HepG2 (cell line): ENCODE measurements at regions not wholly inside any gene's neighbourhood (a gene's known extent, or its start where the extent isn't known, plus 50 kb on each side); places are given as distances from the start of the nearest gene placed in this dataset.

Experiments
- ATAC-seq: fragments of 200-7000 bp; cut with Tn5 transposase; 3 replicates; pipeline ENCODE4 v1.9.1; 2020; ENCODE audit warnings: mild to moderate bottlenecking, moderate library complexity
- BruUV-seq: library from RNA; stranded (reverse); fragments of 400-500 nt; replicated peaks from 2 replicates; lab custom pipeline; 2021; lab: Mats Ljungman, UMichigan
- CTCF ChIA-PET: fragments of 300-600 bp; formaldehyde crosslinking; extraction: SDS; loops from one replicate; lab custom pipeline; 2021; ENCODE audit warnings: low total read pairs, inconsistent platforms, low intra/inter-chr PET ratio; lab: Yijun Ruan, JAX
- POLR2A ChIA-PET: fragments of 350-600 bp; sonication (Branson Sonifier 250); formaldehyde crosslinking; loops from one replicate; lab custom pipeline; 2020; ENCODE audit warnings: antibody characterized with exemption, inconsistent platforms; lab: Yijun Ruan, JAX
- DNase-seq: peaks from one replicate; pipeline ENCODE4 v3.0.0-alpha.2; 2015; ENCODE audit warnings: low spot score
- FAIRE-seq: peaks from 3 replicates; lab custom pipeline; 2011; peaks lifted over from hg19 to GRCh38; lab: Jason Lieb, UNC
- H2AFZ ChIP-seq: one replicate; pipeline ENCODE4 v1.6.1; 2011; ENCODE audit warnings: low read length, inconsistent platforms
- H3K27ac ChIP-seq: fragments of 300-600 bp; 3 replicates; pipeline ENCODE4 v1.8.0; 2011; ENCODE audit warnings: mixed run types, mild to moderate bottlenecking, mixed read lengths, low read length, inconsistent platforms; ENCODE audit not compliant: insufficient read depth; ENCODE audit errors: extremely low read length
- H3K27me3 ChIP-seq, 2 experiments: fragments of 200-600 bp in 1 of 2; 2 replicates in 1 of 2; 3 replicates in 1 of 2; pipeline versions ENCODE4 v1.6.0 to v1.8.0; 2011; ENCODE audit warnings: low read length in 2 of 2, mild to moderate bottlenecking in 2 of 2, moderate library complexity in 2 of 2, inconsistent platforms in 1 of 2; ENCODE audit not compliant: insufficient read depth in 2 of 2, control insufficient read depth in 1 of 2
- H3K36me3 ChIP-seq, 2 experiments: fragments of 200-600 bp in 1 of 2; replicated peaks in 1 of 2; 2 replicates in 1 of 2; 3 replicates in 1 of 2; pipeline versions ENCODE4 v1.5.1 to v1.8.0; 2011; ENCODE audit warnings: low read length in 2 of 2, inconsistent platforms in 1 of 2; ENCODE audit not compliant: insufficient read depth in 2 of 2, control insufficient read depth in 1 of 2
- H3K4me1 ChIP-seq: 2 replicates; pipeline ENCODE4 v1.5.1; 2012; ENCODE audit warnings: low read length, inconsistent platforms; ENCODE audit not compliant: insufficient read depth
- H3K4me2 ChIP-seq: 2 replicates; pipeline ENCODE4 v1.6.0; 2011; ENCODE audit warnings: low read depth, low read length, inconsistent platforms
- H3K4me3 ChIP-seq, 3 experiments: fragments of 200-600 bp in 1 of 3; sonication (generic), shearing (Covaris generic) in 1 of 3; replicated peaks in 1 of 3; 2 replicates each; pipeline ENCODE4 v1.5.1; 2011 to 2016; ENCODE audit warnings: low read length in 3 of 3, inconsistent platforms in 2 of 3, low read depth in 2 of 3, mild to moderate bottlenecking in 2 of 3, control low read depth in 1 of 3, mixed read lengths in 1 of 3; ENCODE audit not compliant: insufficient read depth in 1 of 3
- H3K79me2 ChIP-seq: one replicate; pipeline ENCODE4 v1.6.1; 2011; ENCODE audit warnings: low read length, inconsistent platforms; ENCODE audit not compliant: insufficient read depth
- H3K9ac ChIP-seq: 2 replicates; pipeline ENCODE4 v1.6.0; 2011; ENCODE audit warnings: mild to moderate bottlenecking, low read depth, low read length, inconsistent platforms; ENCODE audit not compliant: insufficient read depth
- H3K9me3 ChIP-seq: 2 replicates; pipeline ENCODE4 v1.5.1; 2012; ENCODE audit warnings: mild to moderate bottlenecking, low read length
- H4K20me1 ChIP-seq: 2 replicates; pipeline ENCODE4 v1.6.0; 2011; ENCODE audit warnings: inconsistent platforms, mild to moderate bottlenecking, low read length, moderate library complexity; ENCODE audit not compliant: insufficient read depth
- FOXA1 ChIP-seq, 2 experiments: fragments of 450-650 bp in 1 of 2; sonication (generic) in 1 of 2; formaldehyde crosslinking in 1 of 2; IDR thresholded peaks; 2 replicates each; pipeline versions ENCODE4 v1.4.0 to v1.6.1; 2016 to 2020; ENCODE audit warnings: missing genetic modification reagents in 1 of 2
- GMEB1 ChIP-seq: sonication (generic); formaldehyde crosslinking; IDR thresholded peaks from 2 replicates; pipeline ENCODE4 v1.5.1; 2020; ENCODE audit warnings: missing genetic modification reagents, mild to moderate bottlenecking, borderline replicate concordance
- KLF13 ChIP-seq: sonication (generic); formaldehyde crosslinking; IDR thresholded peaks from 2 replicates; pipeline ENCODE4 v1.4.0; 2020; ENCODE audit warnings: mild to moderate bottlenecking, missing genetic modification reagents
- MTF1 ChIP-seq: sonication (generic); formaldehyde crosslinking; IDR thresholded peaks from 2 replicates; pipeline ENCODE4 v1.5.0; 2020; ENCODE audit warnings: missing genetic modification reagents
- NFYB ChIP-seq: sonication (generic); formaldehyde crosslinking; IDR thresholded peaks from 2 replicates; pipeline ENCODE4 v1.4.0; 2020; ENCODE audit warnings: missing genetic modification reagents
- NR0B2 ChIP-seq: sonication (generic); formaldehyde crosslinking; IDR thresholded peaks from 2 replicates; pipeline ENCODE4 v1.4.0; 2020; ENCODE audit warnings: mild to moderate bottlenecking, missing genetic modification reagents
- RELA ChIP-seq: sonication (generic); formaldehyde crosslinking; IDR thresholded peaks from 2 replicates; pipeline ENCODE4 v1.4.0; 2020; ENCODE audit warnings: missing genetic modification reagents
- RFX5 ChIP-seq: IDR thresholded peaks from 2 replicates; pipeline ENCODE4 v1.6.1; 2011; ENCODE audit warnings: low read depth, low read length, improper control_type of control experiment
- RXRA ChIP-seq: sonication (generic); formaldehyde crosslinking; IDR thresholded peaks from 2 replicates; pipeline ENCODE4 v1.5.1; 2020; ENCODE audit warnings: missing genetic modification reagents
- SMARCE1 ChIP-seq: fragments of 450-650 bp; IDR thresholded peaks from 2 replicates; pipeline ENCODE4 v1.6.1; 2017; ENCODE audit warnings: borderline replicate concordance
- YY1 ChIP-seq: IDR thresholded peaks from 2 replicates; pipeline ENCODE4 v1.6.1; 2011; ENCODE audit warnings: low read length, low read depth, moderate library complexity, mild to moderate bottlenecking; ENCODE audit not compliant: insufficient read depth, insufficient replicate concordance
- ZNF607 ChIP-seq: sonication (generic); formaldehyde crosslinking; IDR thresholded peaks from 2 replicates; pipeline ENCODE4 v1.5.1; 2020; ENCODE audit warnings: missing genetic modification reagents, mild to moderate bottlenecking, borderline replicate concordance
- ZNF687 ChIP-seq: sonication (generic); formaldehyde crosslinking; IDR thresholded peaks from 2 replicates; pipeline ENCODE4 v1.5.1; 2020; ENCODE audit warnings: mild to moderate bottlenecking, missing genetic modification reagents, moderate library complexity
- WGBS: methylation state at CpG from one replicate; pipeline ENCODE4 v1.1.6; 2017; ENCODE audit warnings: low lambda C conversion rate; 5-methylcytosine and 5-hydroxymethylcytosine counted together
- in situ Hi-C: cut with HindIII; loops from 2 replicates; pipeline ENCODE4 v1.10.0; 2017; ENCODE audit warnings: low pct_unique_long_range_greater_than_20kb; ENCODE audit not compliant: extremely low pct_ligation_motif_present
- intact Hi-C: fragments of 100-400 bp; cut with micrococcal nuclease; formaldehyde crosslinking; loops from one replicate; pipeline ENCODE4 v1.10.0; 2022; ENCODE audit not compliant: unreplicated experiment

- Histone ChIP-seq H3K4me3 (no peak overlapping the region), H3K27ac (no peak overlapping the region), H3K27me3 (no peaks in the 10 kb centered on the region), H3K9me3 (peaks cover 17% of the 10 kb centered on the region), H3K4me1 (no peaks in the 10 kb centered on the region), H3K4me2 (no peak overlapping the region), H4K20me1 (no peaks in the 10 kb centered on the region), H3K79me2 (no peaks in the 10 kb centered on the region), H3K9ac (no peak overlapping the region), H2AFZ (no peak overlapping the region), H3K36me3 (no peaks in the 10 kb centered on the region)
- DNase-seq (no peak), ATAC-seq (no peak), FAIRE-seq (no peak)
- in situ Hi-C loops (no loop called here), intact Hi-C loops (no loop called here)
- TF ChIP-seq KLF13 (CRISPR knock-in tag) (no peak), ZNF687 (no peak), YY1 (no peak), RFX5 (no peak)
- POLR2A ChIA-PET, result no interaction called here
- CTCF ChIA-PET, result no interaction called here
- WGBS, result 0% methylated on average over 4 of the region's 4 CpGs
- no TSS peak for BruUV-seq
These were observed 549.2 kb downstream of the GOLGA6L6 start for GRCh38 chr15:19992428-19992827.

GRCh38 chr15:19988094-19988660 lies 553.4 kb downstream of the GOLGA6L6 start:
- ChIA-PET POLR2A (no interaction called here), CTCF (no interaction called here)
- DNase-seq, result no peak
- Histone ChIP-seq H3K4me2 (no peak overlapping the region), H3K9ac (no peak overlapping the region), H3K36me3 (no peaks in the 10 kb centered on the region), H2AFZ (no peak overlapping the region), H3K27ac (no peak overlapping the region), H3K9me3 (peaks cover 25% of the 10 kb centered on the region), H3K4me1 (no peaks in the 10 kb centered on the region), H3K27me3 (no peaks in the 10 kb centered on the region), H4K20me1 (no peaks in the 10 kb centered on the region), H3K79me2 (no peaks in the 10 kb centered on the region), H3K4me3 (no peak overlapping the region)
- no TSS peak for BruUV-seq
- WGBS, result 6% methylated on average over 5 of the region's 5 CpGs
- intact Hi-C loops (no loop called here), in situ Hi-C loops (no loop called here)
- FAIRE-seq, result no peak
- no peak for ATAC-seq
- no peak for TF ChIP-seq NR0B2 (CRISPR knock-in tag)
- TF ChIP-seq RXRA (CRISPR knock-in tag), result no peak
- TF ChIP-seq MTF1 (CRISPR knock-in tag), result no peak
- TF ChIP-seq ZNF607 (CRISPR knock-in tag), result no peak
- TF ChIP-seq NFYB (CRISPR knock-in tag), result no peak
- no peak for TF ChIP-seq RELA (CRISPR knock-in tag)
- TF ChIP-seq SMARCE1, result no peak
- TF ChIP-seq GMEB1, result no peak
- TF ChIP-seq FOXA1 (IDR thresholded peaks at IDR 0.05), result no peak
- TF ChIP-seq FOXA1 (CRISPR knock-in tag; IDR thresholded peaks at IDR 0.05), result no peak
